ENCODE measurements at regions not wholly inside any gene's neighbourhood (a gene's known extent, or its start where the extent isn't known, plus 50 kb on each side); places are given as distances from the start of the nearest gene placed in this dataset.

DNA sequence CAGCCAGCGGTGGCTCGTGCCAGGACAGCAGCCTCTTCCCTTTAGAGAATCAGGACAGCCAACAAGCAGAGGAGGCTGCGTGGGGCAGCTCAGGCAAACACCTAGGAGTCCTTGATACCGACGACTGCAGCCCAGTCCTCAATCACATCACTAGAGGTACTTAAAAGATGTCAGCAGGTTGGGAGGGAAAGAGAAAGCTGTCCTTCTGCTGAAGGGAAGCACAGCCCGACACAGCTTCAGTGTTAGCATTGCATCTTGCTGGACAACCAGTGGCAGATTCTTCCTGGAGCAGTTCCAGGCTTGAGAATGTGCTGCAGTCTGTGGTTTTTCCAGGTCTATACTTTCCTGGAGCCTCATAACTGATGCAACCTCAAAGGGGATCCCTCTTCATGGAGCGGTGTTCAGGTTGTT, 230.5 kb downstream of the SYK start:
- ATAC-seq: no peak
- Histone ChIP-seq H3K36me3 (no peaks in the 10 kb centered on the region), H3K27ac (no peak overlapping the region), H3K27me3 (peaks cover 7% of the 10 kb centered on the region), H3K4me1 (peaks cover 0 to 5% (median 4%) of the 10 kb centered on the region in 3 donors), H3K4me3 (no peak overlapping the region), H3K9me3 (no peaks in the 10 kb centered on the region)
- no peak for TF ChIP-seq POLR2AphosphoS5 (IDR thresholded peaks at IDR 0.05)
- TF ChIP-seq POLR2A (IDR thresholded peaks at IDR 0.05): no peak
- TF ChIP-seq EP300 (IDR thresholded peaks at IDR 0.05): no peak
- TF ChIP-seq, protein P1, sequence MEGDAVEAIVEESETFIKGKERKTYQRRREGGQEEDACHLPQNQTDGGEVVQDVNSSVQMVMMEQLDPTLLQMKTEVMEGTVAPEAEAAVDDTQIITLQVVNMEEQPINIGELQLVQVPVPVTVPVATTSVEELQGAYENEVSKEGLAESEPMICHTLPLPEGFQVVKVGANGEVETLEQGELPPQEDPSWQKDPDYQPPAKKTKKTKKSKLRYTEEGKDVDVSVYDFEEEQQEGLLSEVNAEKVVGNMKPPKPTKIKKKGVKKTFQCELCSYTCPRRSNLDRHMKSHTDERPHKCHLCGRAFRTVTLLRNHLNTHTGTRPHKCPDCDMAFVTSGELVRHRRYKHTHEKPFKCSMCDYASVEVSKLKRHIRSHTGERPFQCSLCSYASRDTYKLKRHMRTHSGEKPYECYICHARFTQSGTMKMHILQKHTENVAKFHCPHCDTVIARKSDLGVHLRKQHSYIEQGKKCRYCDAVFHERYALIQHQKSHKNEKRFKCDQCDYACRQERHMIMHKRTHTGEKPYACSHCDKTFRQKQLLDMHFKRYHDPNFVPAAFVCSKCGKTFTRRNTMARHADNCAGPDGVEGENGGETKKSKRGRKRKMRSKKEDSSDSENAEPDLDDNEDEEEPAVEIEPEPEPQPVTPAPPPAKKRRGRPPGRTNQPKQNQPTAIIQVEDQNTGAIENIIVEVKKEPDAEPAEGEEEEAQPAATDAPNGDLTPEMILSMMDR (IDR thresholded peaks at IDR 0.05): no peak
- 69% methylated on average over 4 of the region's 7 CpGs; no CpG with 5 or more reads in 1 of the 2 donors for WGBS, 2 donors (ENCODE audit: low coverage in 1 of 2)

DNA sequence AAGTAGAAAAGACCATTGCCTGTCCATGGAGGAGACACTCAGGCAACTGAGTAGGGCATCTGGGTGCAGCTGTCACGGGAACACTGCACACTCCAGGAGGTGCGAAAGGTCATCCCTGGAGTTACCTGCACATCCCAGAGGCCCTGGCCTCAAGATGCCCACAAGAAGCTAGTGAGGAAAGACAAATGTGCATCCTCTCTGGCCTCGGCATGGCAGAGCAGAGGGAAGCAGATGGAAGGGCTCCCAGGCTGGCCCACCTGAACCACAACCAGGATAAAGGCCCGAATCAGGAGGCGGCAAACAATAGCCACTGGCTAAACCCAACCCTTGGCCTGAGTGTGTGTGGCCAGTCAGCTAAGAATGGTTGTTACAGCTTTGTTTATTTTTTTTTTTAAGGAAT, 231.7 kb downstream of the SYK start:
- Histone ChIP-seq H3K4me3 (no peak overlapping the region), H3K36me3 (no peaks in the 10 kb centered on the region), H3K27ac (no peak overlapping the region), H3K9me3 (no peaks in the 10 kb centered on the region), H3K4me1 (peaks cover 7 to 17% (median 15%) of the 10 kb centered on the region in 3 donors), H3K27me3 (peaks cover 7% of the 10 kb centered on the region)
- ATAC-seq: no peak
- 87% methylated on average over 4 to 5 of the region's 5 CpGs for WGBS, 2 donors (ENCODE audit: low coverage in 1 of 2)
- no peak for TF ChIP-seq POLR2AphosphoS5 (IDR thresholded peaks at IDR 0.05)
- TF ChIP-seq, protein P1 (IDR thresholded peaks at IDR 0.05): no peak

- peaks cover 8 to 22% (median 15%) of the 10 kb centered on the region in 3 donors for H3K4me1 ChIP-seq
- ATAC-seq: no peak
- H3K9me3 ChIP-seq: no peaks in the 10 kb centered on the region
- peaks cover 7% of the 10 kb centered on the region for H3K27me3 ChIP-seq
- 83% methylated on average over 1 of the region's 3 CpGs; no CpG with 5 or more reads in 1 of the 2 donors for WGBS, 2 donors (ENCODE audit: low coverage in 1 of 2)
- H3K4me3 ChIP-seq: no peak overlapping the region
- no peak overlapping the region for H3K27ac ChIP-seq
- TF ChIP-seq, protein P1 (IDR thresholded peaks at IDR 0.05): peak in 2 of 4 experiments; percentile 16 to 37
- TF ChIP-seq POLR2A (IDR thresholded peaks at IDR 0.05) (no peak), EP300 (IDR thresholded peaks at IDR 0.05) (no peak)
- H3K36me3 ChIP-seq: no peaks in the 10 kb centered on the region
Measured at GRCh38 chr9:91033797-91034196, 232.2 kb downstream of the SYK start.

- Histone ChIP-seq H3K27me3 (peaks cover 7% of the 10 kb centered on the region), H3K4me3 (no peak overlapping the region), H3K9me3 (no peaks in the 10 kb centered on the region), H3K27ac (no peak overlapping the region), H3K36me3 (no peaks in the 10 kb centered on the region), H3K4me1 (peaks cover 8 to 25% (median 15%) of the 10 kb centered on the region in 3 donors)
- WGBS, 2 donors (ENCODE audit: low coverage in 1 of 2): 77 to 100% methylated on average over 1 to 3 of the region's 9 CpGs
- TF ChIP-seq, protein P1 (IDR thresholded peaks at IDR 0.05): no peak
- TF ChIP-seq POLR2A (IDR thresholded peaks at IDR 0.05) (no peak), EP300 (IDR thresholded peaks at IDR 0.05) (no peak), POLR2AphosphoS5 (IDR thresholded peaks at IDR 0.05) (no peak)
- no peak for ATAC-seq
Measured at GRCh38 chr9:91034521-91034920, 232.9 kb downstream of the SYK start.

GRCh38 chr9:91034976-91035824, 233.6 kb downstream of the SYK start:
- no peak for ATAC-seq
- 87 to 91% methylated on average over 4 to 8 of the region's 18 CpGs for WGBS, 2 donors (ENCODE audit: low coverage in 1 of 2)
- no peak overlapping the region for H3K4me3 ChIP-seq
- no peaks in the 10 kb centered on the region for H3K36me3 ChIP-seq
- no peaks in the 10 kb centered on the region for H3K9me3 ChIP-seq
- peaks cover 8 to 25% (median 15%) of the 10 kb centered on the region in 3 donors for H3K4me1 ChIP-seq
- TF ChIP-seq EP300 (IDR thresholded peaks at IDR 0.05) (no peak), POLR2AphosphoS5 (IDR thresholded peaks at IDR 0.05) (no peak), POLR2A (IDR thresholded peaks at IDR 0.05) (no peak)
- TF ChIP-seq, protein P1 (IDR thresholded peaks at IDR 0.05): no peak
- peaks cover 7% of the 10 kb centered on the region for H3K27me3 ChIP-seq
- no peak overlapping the region for H3K27ac ChIP-seq
